ENCODE measurements at regions not wholly inside any gene's neighbourhood (a gene's known extent, or its start where the extent isn't known, plus 50 kb on each side); places are given as distances from the start of the nearest gene placed in this dataset.

DNA sequence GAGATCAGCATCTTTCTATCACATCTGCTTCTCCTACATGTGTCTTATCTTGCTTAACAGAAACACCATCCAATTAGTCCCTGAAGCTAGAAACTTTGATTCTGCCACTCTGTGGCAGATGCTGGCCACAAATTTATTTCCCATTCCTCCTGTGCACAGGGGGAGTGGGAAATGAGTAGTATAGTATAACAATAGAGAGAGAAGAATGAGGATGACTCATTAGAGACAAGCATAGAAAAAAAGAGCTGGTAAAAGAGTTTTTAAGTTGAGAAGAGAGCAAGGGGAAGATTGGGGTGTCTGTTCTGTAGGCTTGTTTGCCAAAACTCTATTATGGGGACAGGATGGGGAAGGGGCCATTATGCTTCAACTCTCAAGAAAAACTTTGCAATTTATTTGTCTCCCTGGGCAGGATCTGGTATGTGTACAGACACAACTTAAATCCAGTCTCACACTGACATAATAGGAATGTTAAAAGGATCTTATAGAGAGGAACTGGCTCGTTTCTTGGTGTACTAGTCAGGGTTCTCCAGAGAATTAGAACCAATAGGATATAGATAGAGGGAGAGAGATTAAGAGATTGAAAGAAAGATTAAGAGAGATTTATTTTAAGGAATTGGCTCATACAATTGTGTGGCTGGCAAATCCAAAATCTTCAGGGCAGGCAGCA, 142.6 kb upstream of the CPSF6 start:
- TF ChIP-seq POLR2AphosphoS5 (IDR thresholded peaks at IDR 0.05) (no peak), EZH2 (IDR thresholded peaks at IDR 0.05; ENCODE audit: borderline replicate concordance, insufficient read depth, low read length, poor library complexity, severe bottlenecking) (no peak), EP300 (conservative IDR thresholded peaks at IDR 0.05; ENCODE audit: poor library complexity, severe bottlenecking) (no peak), TAF1 (IDR thresholded peaks at IDR 0.05; ENCODE audit: low read depth) (no peak)
- TF ChIP-seq, protein P1, sequence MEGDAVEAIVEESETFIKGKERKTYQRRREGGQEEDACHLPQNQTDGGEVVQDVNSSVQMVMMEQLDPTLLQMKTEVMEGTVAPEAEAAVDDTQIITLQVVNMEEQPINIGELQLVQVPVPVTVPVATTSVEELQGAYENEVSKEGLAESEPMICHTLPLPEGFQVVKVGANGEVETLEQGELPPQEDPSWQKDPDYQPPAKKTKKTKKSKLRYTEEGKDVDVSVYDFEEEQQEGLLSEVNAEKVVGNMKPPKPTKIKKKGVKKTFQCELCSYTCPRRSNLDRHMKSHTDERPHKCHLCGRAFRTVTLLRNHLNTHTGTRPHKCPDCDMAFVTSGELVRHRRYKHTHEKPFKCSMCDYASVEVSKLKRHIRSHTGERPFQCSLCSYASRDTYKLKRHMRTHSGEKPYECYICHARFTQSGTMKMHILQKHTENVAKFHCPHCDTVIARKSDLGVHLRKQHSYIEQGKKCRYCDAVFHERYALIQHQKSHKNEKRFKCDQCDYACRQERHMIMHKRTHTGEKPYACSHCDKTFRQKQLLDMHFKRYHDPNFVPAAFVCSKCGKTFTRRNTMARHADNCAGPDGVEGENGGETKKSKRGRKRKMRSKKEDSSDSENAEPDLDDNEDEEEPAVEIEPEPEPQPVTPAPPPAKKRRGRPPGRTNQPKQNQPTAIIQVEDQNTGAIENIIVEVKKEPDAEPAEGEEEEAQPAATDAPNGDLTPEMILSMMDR (IDR thresholded peaks at IDR 0.05; ENCODE audit: poor library complexity, severe bottlenecking), result no peak
- TF ChIP-seq, protein P2, sequence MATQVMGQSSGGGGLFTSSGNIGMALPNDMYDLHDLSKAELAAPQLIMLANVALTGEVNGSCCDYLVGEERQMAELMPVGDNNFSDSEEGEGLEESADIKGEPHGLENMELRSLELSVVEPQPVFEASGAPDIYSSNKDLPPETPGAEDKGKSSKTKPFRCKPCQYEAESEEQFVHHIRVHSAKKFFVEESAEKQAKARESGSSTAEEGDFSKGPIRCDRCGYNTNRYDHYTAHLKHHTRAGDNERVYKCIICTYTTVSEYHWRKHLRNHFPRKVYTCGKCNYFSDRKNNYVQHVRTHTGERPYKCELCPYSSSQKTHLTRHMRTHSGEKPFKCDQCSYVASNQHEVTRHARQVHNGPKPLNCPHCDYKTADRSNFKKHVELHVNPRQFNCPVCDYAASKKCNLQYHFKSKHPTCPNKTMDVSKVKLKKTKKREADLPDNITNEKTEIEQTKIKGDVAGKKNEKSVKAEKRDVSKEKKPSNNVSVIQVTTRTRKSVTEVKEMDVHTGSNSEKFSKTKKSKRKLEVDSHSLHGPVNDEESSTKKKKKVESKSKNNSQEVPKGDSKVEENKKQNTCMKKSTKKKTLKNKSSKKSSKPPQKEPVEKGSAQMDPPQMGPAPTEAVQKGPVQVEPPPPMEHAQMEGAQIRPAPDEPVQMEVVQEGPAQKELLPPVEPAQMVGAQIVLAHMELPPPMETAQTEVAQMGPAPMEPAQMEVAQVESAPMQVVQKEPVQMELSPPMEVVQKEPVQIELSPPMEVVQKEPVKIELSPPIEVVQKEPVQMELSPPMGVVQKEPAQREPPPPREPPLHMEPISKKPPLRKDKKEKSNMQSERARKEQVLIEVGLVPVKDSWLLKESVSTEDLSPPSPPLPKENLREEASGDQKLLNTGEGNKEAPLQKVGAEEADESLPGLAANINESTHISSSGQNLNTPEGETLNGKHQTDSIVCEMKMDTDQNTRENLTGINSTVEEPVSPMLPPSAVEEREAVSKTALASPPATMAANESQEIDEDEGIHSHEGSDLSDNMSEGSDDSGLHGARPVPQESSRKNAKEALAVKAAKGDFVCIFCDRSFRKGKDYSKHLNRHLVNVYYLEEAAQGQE (IDR thresholded peaks at IDR 0.05; ENCODE audit: borderline replicate concordance), result no peak

Data from neural cell (in vitro differentiated cells).